DMS79 treated with DMSO at 0.1 percent for 48 hours (cell line): ENCODE measurements at regions not wholly inside any gene's neighbourhood (a gene's known extent, or its start where the extent isn't known, plus 50 kb on each side); places are given as distances from the start of the nearest gene placed in this dataset.
"Not testable (repeated sequence)": the region's sequence is repeated elsewhere in the genome, so short reads cannot be mapped to it uniquely, and the experiment has no call there.

ENCODE experiments used
- DNase-seq: peaks from one replicate; lab custom pipeline; 2025; lab: John Stamatoyannopoulos, UW

DNA sequence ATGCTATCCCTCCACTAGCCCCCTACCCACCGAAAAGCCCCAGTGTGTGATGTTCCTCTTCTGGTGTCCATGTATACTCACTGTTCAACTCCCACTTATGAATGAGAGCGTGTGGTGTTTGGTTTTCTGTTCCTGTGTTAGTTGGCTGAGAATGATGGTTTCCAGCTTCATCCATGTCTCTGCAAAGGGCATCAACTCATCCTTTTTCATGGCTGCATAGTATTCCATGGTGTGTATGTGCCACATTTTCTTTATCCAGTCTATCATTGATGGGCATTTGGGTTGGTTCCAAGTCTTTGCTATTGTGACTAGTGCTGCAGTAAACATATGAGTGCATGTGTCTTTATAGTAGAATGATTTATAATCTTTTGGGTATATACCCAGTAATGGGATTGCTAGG lies 599.3 kb upstream of the B3GAT1 start:
- not testable (repeated sequence) for DNase-seq

DNA sequence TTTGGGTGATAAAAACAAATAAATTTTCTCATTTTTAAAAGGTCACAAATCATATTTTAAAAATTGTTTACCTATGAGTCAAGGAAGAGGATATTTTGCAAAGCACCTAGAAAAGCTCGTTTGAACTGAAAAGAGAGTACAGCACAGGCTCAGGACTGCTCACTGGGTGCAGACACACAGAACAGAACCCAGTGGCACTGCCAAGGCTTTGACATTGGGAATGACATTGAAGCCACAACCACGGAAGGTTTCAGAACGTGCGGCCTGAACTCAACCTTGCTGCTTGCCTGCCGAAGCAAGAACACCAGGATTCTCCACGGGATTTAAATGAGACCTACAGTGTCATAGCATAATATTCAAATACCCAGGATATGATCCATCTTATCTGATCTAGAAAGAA lies 597.1 kb upstream of the B3GAT1 start:
- DNase-seq: no peak

DNA sequence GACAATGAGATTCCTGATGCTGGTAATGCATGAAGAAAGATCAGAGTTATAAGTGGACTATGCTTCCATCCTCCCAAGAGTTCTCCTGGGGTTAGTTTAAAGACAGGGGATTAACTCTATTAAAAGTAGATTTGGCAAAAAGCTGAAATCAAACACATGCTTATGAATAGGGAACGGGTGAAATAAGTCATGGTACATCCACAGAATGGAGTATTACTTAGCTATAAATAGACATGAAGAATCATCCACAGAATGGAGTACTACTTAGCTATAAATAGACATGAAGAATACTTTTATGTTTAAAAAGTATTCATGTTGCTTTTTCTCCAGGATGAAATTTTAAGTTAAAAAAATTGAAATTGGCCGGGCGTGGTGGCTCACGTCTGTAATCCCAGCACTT lies 596.4 kb upstream of the B3GAT1 start:
- no peak for DNase-seq

DNA sequence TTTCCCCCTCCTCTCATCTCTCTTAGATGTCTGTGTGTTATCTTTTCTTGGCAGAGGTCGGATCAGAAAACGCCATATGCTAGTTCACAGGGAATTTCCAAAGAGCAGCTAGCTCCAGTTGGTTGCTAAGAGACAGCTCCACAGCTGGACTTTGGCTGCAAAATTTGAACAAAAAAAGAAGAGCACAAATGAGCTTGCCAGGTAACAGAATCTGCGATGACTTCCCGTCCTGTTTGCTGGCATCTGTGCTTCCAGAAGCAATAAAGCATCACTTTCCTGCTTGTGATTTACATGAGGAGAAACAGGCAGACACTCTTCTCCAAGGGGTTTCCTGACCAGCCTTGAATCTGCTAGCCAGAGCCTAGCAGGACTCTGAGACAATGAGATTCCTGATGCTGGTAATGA lies 596.0 kb upstream of the B3GAT1 start:
- peak; percentile 65 for DNase-seq

DNA sequence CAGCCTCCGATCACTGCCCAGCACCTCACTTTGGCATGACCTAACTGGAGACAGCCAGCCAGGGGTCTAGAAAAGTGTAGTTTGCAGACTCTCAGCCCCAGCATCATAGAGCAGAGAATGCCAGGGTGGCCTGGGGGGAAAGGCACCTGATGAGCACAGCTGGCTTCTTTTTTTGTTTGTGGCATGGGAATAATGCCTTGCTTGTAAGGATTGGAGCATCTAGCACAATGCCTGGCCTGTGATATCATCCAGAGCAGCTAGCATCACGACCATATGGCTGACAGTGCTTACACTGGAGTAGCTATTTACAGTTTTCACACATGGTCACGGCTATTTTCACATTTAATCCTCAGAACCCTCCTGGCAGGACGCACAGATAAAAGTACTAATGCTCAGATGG lies 594.8 kb upstream of the B3GAT1 start:
- no peak for DNase-seq

DNA sequence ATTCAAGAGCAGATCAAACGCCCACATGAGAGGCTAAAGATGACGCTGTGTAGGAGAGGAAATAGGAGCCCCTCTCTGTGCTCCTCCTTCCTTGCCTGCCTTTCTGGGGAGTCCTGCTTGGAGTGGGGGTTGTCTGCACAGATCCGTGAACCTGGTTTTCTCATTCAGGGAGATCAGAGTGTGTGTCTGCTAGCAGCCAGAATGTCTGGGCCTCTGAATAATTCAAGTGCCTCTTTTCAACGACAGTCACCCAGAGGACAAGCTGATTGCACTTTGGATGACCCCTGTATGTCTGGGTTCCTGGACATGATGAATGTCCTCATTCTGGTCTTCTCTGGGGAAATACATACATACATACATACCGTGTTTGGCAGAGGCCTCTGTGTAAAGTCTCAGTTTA lies 592.5 kb upstream of the B3GAT1 start:
- DNase-seq: no peak

DNA sequence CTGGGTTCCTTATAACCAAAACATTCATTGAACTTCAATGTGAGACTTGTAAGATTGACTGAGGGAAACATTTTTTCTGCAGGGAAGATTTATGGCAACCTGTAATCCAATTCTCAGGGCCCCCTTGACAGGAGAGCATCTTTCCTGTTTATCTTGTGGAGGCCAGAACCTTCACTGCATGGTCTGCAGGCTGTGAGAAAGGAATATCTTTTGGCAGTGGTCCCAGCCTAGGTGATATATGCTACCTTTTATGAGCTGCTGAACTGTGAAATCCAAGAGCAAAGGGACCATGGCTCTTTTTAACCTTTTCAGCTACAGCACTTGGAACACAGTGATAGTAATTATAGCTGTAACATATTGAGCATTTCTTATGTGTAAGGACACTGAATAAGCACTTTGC lies 590.2 kb upstream of the B3GAT1 start:
- peak; percentile 36 for DNase-seq

DNA sequence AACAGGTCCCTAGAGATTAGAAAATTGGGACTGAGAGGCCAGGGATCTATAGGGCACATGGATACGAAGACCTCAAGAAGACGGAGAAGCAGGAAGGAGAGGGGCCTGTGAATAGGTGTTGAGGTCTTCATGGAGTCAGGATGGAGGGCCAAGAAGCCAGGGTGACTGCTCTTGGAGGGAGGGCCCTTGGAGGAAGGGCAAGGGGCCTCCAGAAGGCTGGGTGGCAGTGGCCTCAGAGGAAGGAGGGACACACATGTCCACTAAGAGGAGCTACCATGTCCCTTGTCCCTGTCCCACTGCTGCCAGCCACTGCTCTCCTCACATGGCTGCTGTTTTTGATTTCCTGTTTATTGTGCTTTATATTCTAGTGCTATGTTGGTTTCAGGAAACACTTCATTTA lies 589.5 kb upstream of the B3GAT1 start:
- DNase-seq: no peak

DNA sequence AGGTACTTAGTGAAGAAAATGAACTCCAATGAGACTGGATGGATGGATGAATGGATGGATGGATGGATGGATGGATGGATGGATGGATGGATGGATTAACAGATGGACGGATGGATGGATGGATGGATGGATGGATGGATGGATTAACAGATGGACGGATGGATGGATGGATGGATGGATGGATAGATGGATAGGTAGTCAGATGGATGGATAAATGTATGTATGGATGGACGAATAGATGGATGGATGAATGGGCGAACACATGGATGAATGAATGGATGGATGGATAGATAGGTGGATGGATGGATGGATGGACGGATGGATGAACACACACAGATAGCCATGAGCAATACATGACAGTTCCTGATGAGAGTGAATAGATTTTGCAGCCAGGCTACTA lies 589.0 kb upstream of the B3GAT1 start:
- DNase-seq: not testable (repeated sequence)

DNA sequence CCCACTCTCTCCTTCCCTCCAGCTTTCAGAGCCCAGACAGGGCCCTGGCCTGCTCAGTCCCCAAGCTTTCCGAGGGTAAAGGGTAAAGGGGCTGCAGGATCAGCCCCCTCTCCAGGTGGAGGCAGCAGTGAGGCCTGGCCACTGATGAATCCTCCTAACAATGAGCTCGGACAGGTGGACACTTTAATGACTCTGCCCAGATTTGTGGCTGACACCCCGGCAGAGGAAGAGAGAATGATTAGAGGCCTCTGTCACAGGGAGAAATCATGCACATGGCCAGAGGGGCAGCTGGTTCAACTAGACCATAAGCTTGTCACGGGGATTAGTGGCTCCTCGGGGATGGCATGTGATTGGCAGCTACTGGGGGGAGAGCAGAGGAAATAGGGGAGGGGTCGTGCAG lies 587.5 kb upstream of the B3GAT1 start:
- no peak for DNase-seq

DNA sequence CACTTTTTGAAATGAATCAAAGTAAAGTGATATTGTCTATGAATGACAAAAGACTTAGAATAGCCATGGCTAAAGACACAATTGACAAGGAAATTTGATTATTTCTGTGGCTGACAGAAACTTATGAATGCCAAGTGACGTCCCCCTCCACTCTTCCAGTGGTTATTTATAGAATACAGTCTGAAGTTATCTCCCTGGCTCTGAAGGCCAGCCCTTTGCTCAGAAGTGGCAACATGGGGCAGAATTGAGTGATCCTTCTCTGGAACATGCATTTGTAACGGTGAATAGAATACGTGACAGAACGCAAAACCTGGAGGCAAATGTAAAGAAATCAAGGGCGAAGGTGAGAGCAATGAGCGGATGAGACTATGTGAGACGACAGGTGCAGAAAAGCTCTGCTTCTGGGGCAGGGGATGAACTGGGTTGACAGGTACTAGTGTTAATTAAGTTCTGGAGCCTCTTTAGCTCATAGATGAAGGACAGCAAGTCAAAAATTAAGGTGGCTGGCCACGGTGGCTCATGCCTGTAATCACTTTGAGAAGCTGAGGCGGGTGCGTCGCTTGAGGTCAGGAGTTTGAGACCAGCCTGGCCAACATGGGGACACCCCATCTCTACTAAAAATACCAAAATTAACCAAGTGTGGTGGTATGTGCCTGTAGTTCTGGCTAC lies 585.7 kb upstream of the B3GAT1 start:
- no peak for DNase-seq

DNA sequence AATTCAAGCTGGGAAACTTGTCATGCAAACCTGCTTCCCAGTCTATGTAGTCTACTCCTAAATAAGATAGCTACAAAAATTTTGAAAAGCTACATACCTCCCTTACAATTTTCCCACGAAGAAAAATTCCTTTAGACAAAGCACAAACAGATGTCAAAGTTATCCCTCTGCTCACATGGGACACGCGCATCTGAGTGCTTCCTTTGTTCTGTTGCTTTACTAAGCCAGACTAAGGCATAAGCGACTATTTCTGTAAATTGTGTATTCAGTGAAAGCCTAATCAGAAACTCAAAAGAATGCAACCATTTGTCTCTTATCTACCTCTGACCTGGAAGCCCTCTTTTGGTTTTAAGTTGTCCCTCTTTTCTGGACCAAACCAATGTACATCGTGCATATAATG lies 583.7 kb upstream of the B3GAT1 start:
- no peak for DNase-seq

DNA sequence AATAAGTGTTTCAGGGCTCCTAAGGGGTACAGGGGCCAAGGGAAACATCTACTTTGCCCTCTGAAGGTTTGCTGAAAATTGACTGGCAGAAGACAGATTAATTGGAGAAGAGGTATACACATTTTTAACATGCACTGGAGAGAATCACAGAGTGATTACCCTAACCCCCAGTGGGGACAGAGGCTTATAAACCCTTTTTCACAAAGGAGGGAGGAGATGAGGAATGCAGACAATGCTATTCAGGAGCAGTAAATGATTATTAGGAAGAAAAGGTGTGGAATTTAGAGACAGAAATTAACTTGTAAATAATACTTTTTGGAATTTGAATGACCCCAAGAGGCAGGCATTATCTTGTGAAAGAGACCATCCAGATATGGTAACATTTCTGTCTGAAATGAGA lies 582.4 kb upstream of the B3GAT1 start:
- no peak for DNase-seq

DNA sequence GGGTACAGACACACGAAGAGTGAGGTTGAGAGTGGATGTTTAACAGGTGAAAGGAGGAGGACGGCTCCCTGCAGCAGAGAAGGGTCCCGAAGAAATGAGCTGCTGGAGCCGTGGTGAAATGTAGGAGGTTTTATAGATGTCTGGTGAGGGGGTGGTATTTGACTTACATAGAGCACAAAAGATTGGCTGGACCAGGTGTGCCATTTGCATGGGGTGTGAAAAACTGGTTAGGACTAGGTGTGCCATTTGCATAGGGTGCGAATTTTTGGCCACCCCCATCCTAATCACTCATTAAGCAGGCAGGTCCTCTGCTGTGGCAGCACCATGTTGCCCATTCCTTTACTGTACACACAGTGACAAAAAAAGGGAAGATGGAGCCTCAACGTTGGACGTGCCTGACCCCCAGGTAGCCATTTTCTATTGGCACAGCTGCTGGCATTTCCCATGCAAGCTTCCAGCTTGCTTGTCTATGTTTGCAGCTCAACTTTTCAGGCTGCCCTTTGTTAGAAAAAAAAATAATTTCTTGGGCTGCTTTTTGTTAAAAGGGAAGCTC lies 581.7 kb upstream of the B3GAT1 start:
- no peak for DNase-seq

DNA sequence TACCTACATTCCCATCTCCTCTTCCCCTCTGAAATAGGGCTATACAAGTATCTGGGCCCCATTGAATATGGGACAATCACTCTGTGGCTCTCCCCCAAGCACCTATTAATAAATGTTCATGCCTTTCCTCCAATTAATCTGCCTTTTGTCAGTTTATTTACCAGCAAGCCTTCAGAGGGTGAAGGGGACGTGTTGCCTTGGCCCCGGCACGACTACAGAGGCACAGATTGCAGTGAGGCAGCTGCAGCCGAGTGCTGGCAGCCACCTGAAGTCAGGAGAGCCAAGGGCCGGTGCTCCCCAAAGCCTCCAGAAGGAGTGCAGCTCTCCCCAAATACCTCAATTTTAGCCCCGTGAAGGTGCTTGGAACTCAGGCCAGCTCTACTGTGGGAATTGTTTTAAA lies 580.9 kb upstream of the B3GAT1 start:
- DNase-seq: no peak

DNA sequence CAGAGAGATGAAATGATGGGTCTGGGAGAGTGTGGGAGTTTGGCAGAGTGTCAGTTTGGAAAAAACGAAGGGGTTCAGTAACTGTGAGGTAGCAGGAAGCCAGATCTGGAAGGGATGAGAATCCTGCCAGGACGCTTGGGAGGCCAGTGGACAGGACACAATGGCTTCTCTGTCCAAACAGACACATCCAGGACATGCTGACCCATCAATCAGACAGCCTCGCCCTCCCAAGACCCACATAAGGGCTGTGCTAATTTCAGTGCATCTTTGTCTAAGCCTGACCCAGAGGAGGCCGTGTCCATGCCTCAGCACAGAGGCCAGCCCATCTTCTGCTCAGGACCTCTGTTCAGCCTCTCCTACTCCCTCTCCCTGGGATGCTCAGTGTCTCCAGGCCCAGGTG lies 576.5 kb upstream of the B3GAT1 start:
- DNase-seq: no peak

DNA sequence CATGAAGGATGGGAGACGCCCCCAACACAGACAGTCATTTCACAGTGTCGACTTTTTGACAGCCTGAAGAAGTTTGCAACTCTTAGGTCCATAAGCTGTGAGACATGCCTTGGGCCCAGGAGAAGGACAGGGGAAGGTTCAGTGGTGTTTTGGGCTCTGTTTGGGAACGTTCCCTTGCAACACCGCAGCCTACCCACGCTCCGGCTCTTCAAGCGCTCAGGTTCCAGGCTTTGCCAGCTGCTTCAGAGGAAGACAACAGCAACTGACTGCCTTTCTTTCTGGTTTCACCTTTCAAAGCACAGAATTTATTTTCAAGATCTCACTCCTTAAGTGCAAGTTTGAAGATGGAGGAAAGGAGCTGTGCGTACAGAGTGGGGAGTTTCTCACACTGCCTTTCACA lies 575.8 kb upstream of the B3GAT1 start:
- DNase-seq: no peak

DNA sequence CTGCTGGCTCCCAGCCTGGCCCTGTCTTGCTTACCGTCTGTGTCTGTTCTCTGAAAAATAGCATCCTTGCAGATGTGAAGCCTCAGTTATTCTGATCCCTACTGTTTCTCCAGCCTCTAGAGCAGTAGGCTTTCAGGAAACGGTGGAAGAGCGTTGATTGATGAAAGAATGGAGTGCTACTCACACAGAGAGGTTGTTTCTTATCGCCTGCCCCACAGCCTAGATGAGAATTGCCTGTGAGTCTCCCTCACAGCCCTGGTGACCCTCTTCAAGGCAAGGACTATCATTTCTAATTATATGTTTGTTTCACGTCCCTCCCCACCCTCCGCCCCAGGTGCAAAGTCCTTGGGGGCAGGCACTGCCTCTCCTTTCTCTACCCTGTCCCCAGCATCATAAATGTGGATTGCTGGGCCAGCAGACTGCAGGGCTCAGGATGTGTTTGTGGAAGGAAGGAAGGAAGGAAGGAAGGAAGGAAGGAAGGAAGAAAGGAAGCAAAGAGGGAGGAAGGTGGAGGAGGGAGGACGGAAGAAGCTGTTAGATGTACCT lies 575.3 kb upstream of the B3GAT1 start:
- DNase-seq: no peak

DNA sequence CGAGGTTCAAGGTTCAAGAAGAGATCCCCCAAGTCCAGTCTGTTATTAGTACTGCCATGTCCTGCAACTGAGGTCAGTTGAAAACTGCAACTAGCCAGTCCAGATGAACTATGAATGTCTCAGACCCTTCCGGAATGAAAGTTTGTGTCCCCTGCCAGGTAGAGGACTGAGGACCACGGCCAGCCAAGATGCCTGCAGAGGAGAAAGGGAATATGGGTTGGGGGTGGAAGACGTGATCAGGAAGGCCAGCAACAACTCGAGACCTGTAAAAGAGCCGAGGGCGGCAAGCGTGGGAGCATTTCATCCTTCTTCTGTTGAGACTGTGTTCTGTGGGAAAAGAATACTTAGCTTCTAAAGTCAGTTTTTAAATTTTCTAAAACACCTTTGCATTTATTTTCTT lies 572.4 kb upstream of the B3GAT1 start:
- DNase-seq: no peak

DNA sequence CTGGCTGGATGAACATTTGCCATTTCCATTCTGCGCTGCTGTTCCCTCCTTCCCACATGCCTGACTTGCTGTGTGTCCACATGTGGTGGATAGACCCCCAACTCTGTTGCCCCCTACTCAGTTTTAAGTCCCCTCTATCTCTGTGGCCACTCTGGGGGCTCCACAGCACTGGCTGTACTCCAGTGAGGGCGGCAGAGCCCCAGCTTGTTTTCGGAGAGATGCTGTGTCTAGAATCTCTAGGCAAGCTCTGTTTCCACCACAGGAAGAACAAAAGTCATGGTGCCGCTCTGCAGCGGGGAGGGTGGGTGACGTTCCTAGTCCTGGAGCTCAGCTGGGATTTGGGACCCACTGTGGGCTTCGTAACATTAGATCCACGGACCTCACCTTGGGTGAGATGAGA lies 570.4 kb upstream of the B3GAT1 start:
- not testable (repeated sequence) for DNase-seq

DNA sequence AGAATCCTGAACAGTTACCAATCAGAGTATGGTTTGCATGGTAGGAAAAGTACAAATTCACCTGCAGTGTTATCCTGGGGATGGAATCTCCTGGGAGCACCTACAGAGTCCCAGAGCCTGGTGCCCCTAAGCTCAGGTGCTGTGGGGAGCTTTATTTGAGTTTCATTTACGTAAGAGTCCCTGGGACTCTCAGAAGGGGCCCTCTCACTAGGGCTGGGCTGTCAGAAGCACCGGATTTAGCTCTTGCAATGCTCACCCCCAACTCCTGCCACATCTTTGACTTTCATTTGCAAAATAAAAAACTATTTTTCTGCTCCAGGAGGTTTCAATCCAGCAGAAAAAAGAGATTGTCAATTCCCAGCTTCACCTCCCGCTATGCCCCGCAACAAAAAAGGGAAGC lies 569.8 kb upstream of the B3GAT1 start:
- DNase-seq: no peak

DNA sequence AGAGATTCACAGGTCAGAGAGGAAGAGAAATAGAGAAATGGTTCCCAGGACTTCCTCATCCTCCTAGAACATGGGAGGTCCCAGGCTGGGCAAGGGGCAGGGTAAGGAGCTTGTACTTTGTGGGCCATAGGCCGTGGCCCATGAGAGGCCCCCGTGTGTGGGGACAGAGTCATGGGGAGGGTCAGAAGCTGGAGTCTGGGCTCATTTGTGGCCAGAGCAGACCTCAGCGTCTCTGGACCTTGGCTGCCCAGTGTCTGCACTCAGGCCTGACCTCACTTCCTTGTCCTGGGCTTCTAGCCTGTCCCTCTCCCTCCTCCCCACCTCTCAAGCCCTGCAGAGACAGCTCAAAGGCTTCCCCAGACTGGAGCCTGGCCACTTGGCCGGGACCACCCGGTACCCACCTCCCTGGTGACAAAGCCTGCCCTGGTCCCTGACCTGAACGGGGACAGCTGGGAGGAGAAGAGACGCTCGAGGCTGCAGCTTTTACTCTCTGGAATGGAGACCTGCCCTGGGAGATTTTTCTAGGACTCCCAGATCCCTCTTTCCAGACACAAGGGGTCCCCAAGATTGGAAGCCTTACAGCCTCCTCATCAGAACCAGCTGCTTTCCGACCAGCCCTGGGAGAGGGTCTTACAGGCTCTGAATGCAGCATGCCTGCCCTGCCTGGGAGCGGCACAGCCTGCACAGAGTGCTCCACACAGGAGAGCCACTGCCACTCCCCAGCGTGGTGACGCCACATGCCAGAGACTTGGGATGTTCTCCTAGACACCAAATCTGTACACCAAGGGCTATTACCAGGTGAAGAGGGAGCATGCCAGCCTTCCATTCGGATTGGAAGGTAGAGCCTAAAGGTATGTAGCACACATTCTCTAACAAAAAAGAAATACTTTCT lies 569.0 kb upstream of the B3GAT1 start:
- DNase-seq: no peak

DNA sequence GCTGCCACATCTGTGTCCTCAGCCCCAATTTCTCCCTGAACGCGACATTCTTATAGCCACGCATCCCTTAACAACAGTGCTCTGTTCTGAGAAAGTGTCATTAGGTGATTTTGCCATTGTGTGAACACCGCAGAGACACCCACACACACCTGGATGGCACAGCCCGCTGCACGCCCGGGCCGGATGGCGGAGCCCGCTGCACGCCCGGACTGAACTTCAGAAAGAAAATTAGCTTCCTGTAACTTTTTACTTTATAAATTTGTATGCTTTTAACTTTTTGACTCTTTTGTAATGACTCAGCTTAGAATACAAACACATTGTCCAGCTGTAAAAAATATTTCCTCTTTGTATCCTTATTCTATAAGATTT lies 567.0 kb upstream of the B3GAT1 start:
- DNase-seq: not testable (repeated sequence)
